ENCODE measurements at regions not wholly inside any gene's neighbourhood (a gene's known extent, or its start where the extent isn't known, plus 50 kb on each side); places are given as distances from the start of the nearest gene placed in this dataset.

- TF ChIP-seq CTCF (IDR thresholded peaks at IDR 0.05; ENCODE audit: low read depth, low read length, missing control alignments) = no peak
- H3K4me3 ChIP-seq (ENCODE audit: low read depth, low read length) = no peak overlapping the region
- no peak for DNase-seq (ENCODE audit: low read depth)
These were observed 61.4 kb upstream of the RANBP6 start for GRCh38 chr9:6076851-6077250.

- TF ChIP-seq CTCF (IDR thresholded peaks at IDR 0.05; ENCODE audit: low read depth, low read length, missing control alignments) = no peak
- H3K4me3 ChIP-seq (ENCODE audit: low read depth, low read length) = no peak overlapping the region
- no peak for DNase-seq (ENCODE audit: low read depth)
These were observed 58.3 kb upstream of the RANBP6 start for GRCh38 chr9:6073731-6074130.

GRCh38 chr9:6072865-6073264 is 57.4 kb upstream of the RANBP6 start:
- no peak for TF ChIP-seq CTCF (IDR thresholded peaks at IDR 0.05; ENCODE audit: low read depth, low read length, missing control alignments)
- no peak for DNase-seq (ENCODE audit: low read depth)
- no peak overlapping the region for H3K4me3 ChIP-seq (ENCODE audit: low read depth, low read length)

- no peak for TF ChIP-seq CTCF (IDR thresholded peaks at IDR 0.05; ENCODE audit: low read depth, low read length, missing control alignments)
- DNase-seq (ENCODE audit: low read depth) = no peak
- no peak overlapping the region for H3K4me3 ChIP-seq (ENCODE audit: low read depth, low read length)
These were observed 57.0 kb upstream of the RANBP6 start for GRCh38 chr9:6072453-6072852.

GRCh38 chr9:6068983-6069382 is 53.6 kb upstream of the RANBP6 start:
- TF ChIP-seq CTCF (IDR thresholded peaks at IDR 0.05; ENCODE audit: low read depth, low read length, missing control alignments) = no peak
- H3K4me3 ChIP-seq (ENCODE audit: low read depth, low read length) = no peak overlapping the region
- DNase-seq (ENCODE audit: low read depth) = no peak

- no peak for DNase-seq (ENCODE audit: low read depth)
- no peak overlapping the region for H3K4me3 ChIP-seq (ENCODE audit: low read depth, low read length)
- TF ChIP-seq CTCF (IDR thresholded peaks at IDR 0.05; ENCODE audit: low read depth, low read length, missing control alignments) = no peak
These were observed 52.0 kb upstream of the RANBP6 start for GRCh38 chr9:6067426-6067825.

All from GM12864 (cell line).